Hepatocyte (in vitro differentiated cells): ENCODE measurements at regions not wholly inside any gene's neighbourhood (a gene's known extent, or its start where the extent isn't known, plus 50 kb on each side); places are given as distances from the start of the nearest gene placed in this dataset.

ENCODE experiments used
- EZH2 ChIP-seq: fragments of 200-600 bp; sonication (generic); IDR thresholded peaks from 2 replicates; pipeline ENCODE4 v1.6.1; 2016; ENCODE audit warnings: antibody characterized with exemption, mild to moderate bottlenecking, borderline replicate concordance
- EZH2phosphoT487 ChIP-seq: fragments of 200-600 bp; sonication (generic); IDR thresholded peaks from one replicate; pipeline ENCODE4 v1.6.1; 2018; ENCODE audit warnings: antibody characterized with exemption, mild to moderate bottlenecking, low read depth, moderate library complexity; ENCODE audit not compliant: unreplicated experiment, severe bottlenecking
- TF ChIP-seq, protein P1 (sequence below): fragments of 200-600 bp; sonication (generic); IDR thresholded peaks from 2 replicates; pipeline ENCODE4 v1.5.1; 2016; ENCODE audit warnings: antibody characterized with exemption, mild to moderate bottlenecking; ENCODE audit not compliant: poor library complexity

DNA sequence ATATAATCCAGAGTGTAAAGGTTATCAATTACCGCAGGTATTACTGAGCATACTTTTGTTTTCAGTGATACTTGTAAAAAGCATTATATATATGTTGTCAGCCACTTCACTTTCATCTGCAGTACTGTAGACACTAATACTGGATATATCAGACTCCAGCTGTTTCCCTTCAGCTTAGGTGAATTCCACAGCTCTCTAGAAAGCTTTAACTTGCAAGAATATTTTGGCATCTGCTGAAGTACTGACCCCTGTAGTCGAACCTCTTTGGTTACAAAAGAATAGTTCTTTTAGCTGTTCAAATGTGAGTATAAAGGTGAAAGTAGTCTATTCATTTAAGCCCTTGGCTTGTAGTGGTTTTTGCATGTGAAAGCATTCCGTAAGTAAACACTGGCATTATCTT is 1222.7 kb upstream of the TENM3 start:
- TF ChIP-seq, protein P1, sequence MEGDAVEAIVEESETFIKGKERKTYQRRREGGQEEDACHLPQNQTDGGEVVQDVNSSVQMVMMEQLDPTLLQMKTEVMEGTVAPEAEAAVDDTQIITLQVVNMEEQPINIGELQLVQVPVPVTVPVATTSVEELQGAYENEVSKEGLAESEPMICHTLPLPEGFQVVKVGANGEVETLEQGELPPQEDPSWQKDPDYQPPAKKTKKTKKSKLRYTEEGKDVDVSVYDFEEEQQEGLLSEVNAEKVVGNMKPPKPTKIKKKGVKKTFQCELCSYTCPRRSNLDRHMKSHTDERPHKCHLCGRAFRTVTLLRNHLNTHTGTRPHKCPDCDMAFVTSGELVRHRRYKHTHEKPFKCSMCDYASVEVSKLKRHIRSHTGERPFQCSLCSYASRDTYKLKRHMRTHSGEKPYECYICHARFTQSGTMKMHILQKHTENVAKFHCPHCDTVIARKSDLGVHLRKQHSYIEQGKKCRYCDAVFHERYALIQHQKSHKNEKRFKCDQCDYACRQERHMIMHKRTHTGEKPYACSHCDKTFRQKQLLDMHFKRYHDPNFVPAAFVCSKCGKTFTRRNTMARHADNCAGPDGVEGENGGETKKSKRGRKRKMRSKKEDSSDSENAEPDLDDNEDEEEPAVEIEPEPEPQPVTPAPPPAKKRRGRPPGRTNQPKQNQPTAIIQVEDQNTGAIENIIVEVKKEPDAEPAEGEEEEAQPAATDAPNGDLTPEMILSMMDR = no peak
- no peak for TF ChIP-seq EZH2
- TF ChIP-seq EZH2phosphoT487 = no peak
